ENCODE measurements at regions not wholly inside any gene's neighbourhood (a gene's known extent, or its start where the extent isn't known, plus 50 kb on each side); places are given as distances from the start of the nearest gene placed in this dataset.

- no peak overlapping the region for H3K4me3 ChIP-seq (ENCODE audit: control insufficient read depth, low read depth, low read length)
- no peak for DNase-seq (ENCODE audit: low read depth)
- TF ChIP-seq, protein P1, sequence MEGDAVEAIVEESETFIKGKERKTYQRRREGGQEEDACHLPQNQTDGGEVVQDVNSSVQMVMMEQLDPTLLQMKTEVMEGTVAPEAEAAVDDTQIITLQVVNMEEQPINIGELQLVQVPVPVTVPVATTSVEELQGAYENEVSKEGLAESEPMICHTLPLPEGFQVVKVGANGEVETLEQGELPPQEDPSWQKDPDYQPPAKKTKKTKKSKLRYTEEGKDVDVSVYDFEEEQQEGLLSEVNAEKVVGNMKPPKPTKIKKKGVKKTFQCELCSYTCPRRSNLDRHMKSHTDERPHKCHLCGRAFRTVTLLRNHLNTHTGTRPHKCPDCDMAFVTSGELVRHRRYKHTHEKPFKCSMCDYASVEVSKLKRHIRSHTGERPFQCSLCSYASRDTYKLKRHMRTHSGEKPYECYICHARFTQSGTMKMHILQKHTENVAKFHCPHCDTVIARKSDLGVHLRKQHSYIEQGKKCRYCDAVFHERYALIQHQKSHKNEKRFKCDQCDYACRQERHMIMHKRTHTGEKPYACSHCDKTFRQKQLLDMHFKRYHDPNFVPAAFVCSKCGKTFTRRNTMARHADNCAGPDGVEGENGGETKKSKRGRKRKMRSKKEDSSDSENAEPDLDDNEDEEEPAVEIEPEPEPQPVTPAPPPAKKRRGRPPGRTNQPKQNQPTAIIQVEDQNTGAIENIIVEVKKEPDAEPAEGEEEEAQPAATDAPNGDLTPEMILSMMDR (IDR thresholded peaks at IDR 0.05; ENCODE audit: control insufficient read depth, insufficient read depth, low read depth, low read length, missing control alignments) = no peak
Observed at GRCh38 chr5:124546643-124547042, 199.8 kb downstream of the ZNF608 start.

DNA sequence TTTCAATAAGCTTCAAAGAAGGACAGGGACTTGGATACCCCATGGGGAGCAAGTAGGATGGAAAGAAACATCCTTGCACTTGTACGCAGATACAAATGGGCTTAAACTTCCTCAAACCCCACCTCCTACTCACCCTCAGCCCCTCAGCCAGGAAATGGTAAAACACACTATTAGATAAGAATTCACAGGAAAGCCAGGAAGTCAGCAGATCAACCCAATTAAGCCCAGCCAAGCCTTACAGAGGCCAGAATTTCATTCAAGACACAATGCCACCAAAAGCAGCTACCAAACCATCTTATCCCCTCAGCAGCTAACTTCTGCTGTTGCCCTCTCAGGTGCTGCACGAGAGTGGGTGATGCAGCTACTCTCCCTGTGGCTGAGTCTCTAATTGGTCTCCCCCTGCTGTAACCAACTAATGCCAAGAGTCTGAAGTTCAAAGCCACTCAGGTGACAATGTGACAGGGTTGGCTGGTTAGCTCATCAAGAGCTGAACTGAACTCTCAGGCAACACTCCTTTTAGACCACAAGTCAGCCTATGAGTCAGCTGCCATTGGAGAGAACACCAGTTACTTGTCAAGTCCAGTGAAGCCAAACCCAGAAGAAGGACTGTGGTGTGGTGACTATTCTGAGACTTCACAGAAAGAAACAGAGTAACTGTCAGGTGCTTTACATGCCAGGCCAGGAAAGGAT, 201.9 kb downstream of the ZNF608 start:
- H3K4me3 ChIP-seq (ENCODE audit: control insufficient read depth, low read depth, low read length) = no peak overlapping the region
- TF ChIP-seq, protein P1 (IDR thresholded peaks at IDR 0.05; ENCODE audit: control insufficient read depth, insufficient read depth, low read depth, low read length, missing control alignments) = no peak
- DNase-seq (ENCODE audit: low read depth) = no peak

- TF ChIP-seq, protein P1 (IDR thresholded peaks at IDR 0.05; ENCODE audit: control insufficient read depth, insufficient read depth, low read depth, low read length, missing control alignments) = no peak
- no peak for DNase-seq (ENCODE audit: low read depth)
- no peak overlapping the region for H3K4me3 ChIP-seq (ENCODE audit: control insufficient read depth, low read depth, low read length)
Observed at GRCh38 chr5:124538931-124539330, 207.5 kb downstream of the ZNF608 start.

DNA sequence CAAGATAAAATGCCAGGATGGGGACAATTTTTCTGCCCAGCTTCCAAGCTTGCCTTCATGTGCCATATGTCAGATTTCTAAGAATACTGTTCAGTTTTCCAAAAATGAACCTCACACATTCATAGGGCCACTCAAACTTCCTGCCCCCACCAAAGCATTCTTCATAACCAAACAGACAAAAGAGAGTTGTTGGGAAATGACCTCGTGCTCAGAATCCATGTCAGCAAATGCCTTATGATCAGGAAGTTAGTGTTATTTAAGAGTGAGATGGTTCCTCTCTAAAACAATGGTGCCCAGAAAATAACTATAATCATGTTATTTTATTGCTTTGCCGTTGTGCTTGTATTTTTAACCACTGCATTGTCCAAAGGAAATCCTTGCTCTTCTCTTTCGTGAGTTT, 208.2 kb downstream of the ZNF608 start:
- DNase-seq (ENCODE audit: low read depth) = no peak
- no peak overlapping the region for H3K4me3 ChIP-seq (ENCODE audit: control insufficient read depth, low read depth, low read length)
- TF ChIP-seq, protein P1 (IDR thresholded peaks at IDR 0.05; ENCODE audit: control insufficient read depth, insufficient read depth, low read depth, low read length, missing control alignments) = no peak

- no peak for DNase-seq (ENCODE audit: low read depth)
- TF ChIP-seq, protein P1 (IDR thresholded peaks at IDR 0.05; ENCODE audit: control insufficient read depth, insufficient read depth, low read depth, low read length, missing control alignments) = no peak
Observed at GRCh38 chr5:124537522-124537921, 208.9 kb downstream of the ZNF608 start.

DNA sequence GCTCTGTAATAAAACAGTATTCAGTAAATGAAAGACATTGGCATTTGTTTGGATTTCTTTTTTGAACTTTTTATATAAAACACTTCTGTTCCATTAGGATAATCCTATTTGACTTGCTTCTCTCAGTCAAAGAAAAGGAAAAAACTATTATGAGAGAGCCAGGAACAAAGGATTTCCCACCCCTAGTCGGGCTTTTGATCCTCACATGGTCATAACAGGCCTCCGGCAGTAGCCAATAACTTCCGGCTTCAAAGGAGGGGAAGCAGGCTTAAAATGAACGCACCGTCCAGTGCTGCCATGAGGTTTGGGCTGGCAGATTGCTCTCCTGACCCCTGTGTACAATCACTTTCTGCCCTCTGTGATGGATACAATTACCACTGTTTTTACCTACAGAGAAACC, 209.3 kb downstream of the ZNF608 start:
- TF ChIP-seq, protein P1 (IDR thresholded peaks at IDR 0.05; ENCODE audit: control insufficient read depth, insufficient read depth, low read depth, low read length, missing control alignments) = no peak
- DNase-seq (ENCODE audit: low read depth) = no peak
- H3K4me3 ChIP-seq (ENCODE audit: control insufficient read depth, low read depth, low read length) = no peak overlapping the region

More at GRCh38 chr5:124537522-124537921, 208.9 kb downstream of the ZNF608 start:
- H3K4me3 ChIP-seq (ENCODE audit: control insufficient read depth, low read depth, low read length) = no peak overlapping the region
